ENCODE measurements at regions not wholly inside any gene's neighbourhood (a gene's known extent, or its start where the extent isn't known, plus 50 kb on each side); places are given as distances from the start of the nearest gene placed in this dataset.

DNA sequence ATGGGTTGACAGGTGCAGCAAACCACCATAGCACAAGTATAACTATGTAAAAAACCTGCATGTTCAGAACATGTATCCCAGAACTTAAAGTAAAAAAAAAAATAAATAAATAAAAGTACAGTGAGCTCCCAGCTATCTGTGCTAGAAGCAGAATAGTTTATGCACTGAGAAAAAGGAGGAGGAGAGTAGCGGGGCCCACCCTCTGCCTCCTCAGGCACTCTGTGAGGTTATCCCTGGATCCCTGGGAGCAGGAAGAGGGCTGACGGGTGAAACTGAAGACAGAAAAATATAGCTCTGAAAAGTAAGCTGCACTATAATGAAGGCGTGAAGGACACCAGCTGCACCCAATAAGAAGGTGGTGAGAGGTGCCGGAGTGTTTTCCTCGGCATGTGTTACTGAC is 117.2 kb downstream of the SIPA1L2 start:
- CTCF ChIA-PET, result no interaction called here
- H3K4me1 Mint-ChIP-seq (ENCODE audit: low read depth), result no peaks in the 10 kb centered on the region
- H3K36me3 Mint-ChIP-seq (ENCODE audit: low read depth), result no peaks in the 10 kb centered on the region
- no peaks in the 10 kb centered on the region for H3K27me3 Mint-ChIP-seq
- H3K4me3 Mint-ChIP-seq, result no peak overlapping the region
- Histone ChIP-seq H3K4me3 (ENCODE audit: low read length) (no peak overlapping the region), H3K27me3 (ENCODE audit: control insufficient read depth in 1 of 2, insufficient read depth in 2 of 2, low read length in 2 of 2) (no peaks in the 10 kb centered on the region), H3K36me3 (ENCODE audit: insufficient read depth, low read length) (no peaks in the 10 kb centered on the region), H3K9me3 (ENCODE audit: control insufficient read depth in 1 of 2, insufficient read depth in 1 of 2, low read length in 2 of 2) (no peaks in the 10 kb centered on the region), H3K27ac (ENCODE audit: low read depth in 1 of 2, low read length in 2 of 2) (no peak overlapping the region), H3K4me1 (ENCODE audit: insufficient read depth, low read length) (no peaks in the 10 kb centered on the region)
- no peaks in the 10 kb centered on the region for H3K9me3 Mint-ChIP-seq
- POLR2A ChIA-PET, result no interaction called here
- ATAC-seq (ENCODE audit: poor library complexity), result no peak
- no peak for TF ChIP-seq CTCF (IDR thresholded peaks at IDR 0.05)
- no peak overlapping the region for H3K27ac Mint-ChIP-seq
- DNase-seq, result no peak
- intact Hi-C loops (cut with DNase I, micrococcal nuclease), result no loop called here

GRCh38 chr1:232511172-232511571 is 118.8 kb downstream of the SIPA1L2 start:
- no peaks in the 10 kb centered on the region for H3K4me1 Mint-ChIP-seq (ENCODE audit: low read depth)
- DNase-seq (no peak), ATAC-seq (ENCODE audit: poor library complexity) (no peak)
- ChIA-PET CTCF (no interaction called here), POLR2A (no interaction called here)
- TF ChIP-seq CTCF (IDR thresholded peaks at IDR 0.05), result no peak
- no peaks in the 10 kb centered on the region for H3K4me1 ChIP-seq (ENCODE audit: insufficient read depth, low read length)
- H3K9me3 ChIP-seq (ENCODE audit: control insufficient read depth in 1 of 2, insufficient read depth in 1 of 2, low read length in 2 of 2), result no peaks in the 10 kb centered on the region
- H3K36me3 ChIP-seq (ENCODE audit: insufficient read depth, low read length), result no peaks in the 10 kb centered on the region
- H3K4me3 ChIP-seq (ENCODE audit: low read length), result no peak overlapping the region
- no peaks in the 10 kb centered on the region for H3K9me3 Mint-ChIP-seq
- no peaks in the 10 kb centered on the region for H3K27me3 Mint-ChIP-seq
- no peak overlapping the region for H3K27ac ChIP-seq (ENCODE audit: low read depth in 1 of 2, low read length in 2 of 2)
- H3K27ac Mint-ChIP-seq, result no peak overlapping the region
- no peaks in the 10 kb centered on the region for H3K27me3 ChIP-seq (ENCODE audit: control insufficient read depth in 1 of 2, insufficient read depth in 2 of 2, low read length in 2 of 2)
- no peak overlapping the region for H3K4me3 Mint-ChIP-seq
- no peaks in the 10 kb centered on the region for H3K36me3 Mint-ChIP-seq (ENCODE audit: low read depth)
- intact Hi-C loops (cut with DNase I, micrococcal nuclease), result no loop called here

GRCh38 chr1:232510367-232511110 is 119.4 kb downstream of the SIPA1L2 start:
- no peak overlapping the region for H3K4me3 ChIP-seq (ENCODE audit: low read length)
- intact Hi-C loops (cut with DNase I, micrococcal nuclease), result no loop called here
- Mint-ChIP-seq H3K4me3 (no peak overlapping the region), H3K4me1 (ENCODE audit: low read depth) (no peaks in the 10 kb centered on the region), H3K9me3 (no peaks in the 10 kb centered on the region), H3K36me3 (ENCODE audit: low read depth) (no peaks in the 10 kb centered on the region), H3K27ac (no peak overlapping the region), H3K27me3 (no peaks in the 10 kb centered on the region)
- TF ChIP-seq CTCF (IDR thresholded peaks at IDR 0.05), result no peak
- no peaks in the 10 kb centered on the region for H3K36me3 ChIP-seq (ENCODE audit: insufficient read depth, low read length)
- H3K4me1 ChIP-seq (ENCODE audit: insufficient read depth, low read length), result no peaks in the 10 kb centered on the region
- no peaks in the 10 kb centered on the region for H3K9me3 ChIP-seq (ENCODE audit: control insufficient read depth in 1 of 2, insufficient read depth in 1 of 2, low read length in 2 of 2)
- DNase-seq, result no peak
- ChIA-PET CTCF (no interaction called here), POLR2A (no interaction called here)
- no peak for ATAC-seq (ENCODE audit: poor library complexity)
- H3K27me3 ChIP-seq (ENCODE audit: control insufficient read depth in 1 of 2, insufficient read depth in 2 of 2, low read length in 2 of 2), result no peaks in the 10 kb centered on the region
- H3K27ac ChIP-seq (ENCODE audit: low read depth in 1 of 2, low read length in 2 of 2), result no peak overlapping the region
